Forelimb muscle (tissue), 1 donor: ENCODE measurements at regions not wholly inside any gene's neighbourhood (a gene's known extent, or its start where the extent isn't known, plus 50 kb on each side); places are given as distances from the start of the nearest gene placed in this dataset.

Experiments
- DNase-seq: peaks from one replicate; pipeline ENCODE4 v3.0.0-alpha.2; 2013; ENCODE audit warnings: low read depth

GRCh38 chr7:35581605-35582210 lies 113.2 kb downstream of the HERPUD2 start:
- DNase-seq, result no peak

- DNase-seq, result no peak
Measured at GRCh38 chr7:35576031-35576573, 118.8 kb downstream of the HERPUD2 start.

- DNase-seq, result no peak
Measured at GRCh38 chr7:35571611-35572240, 123.2 kb downstream of the HERPUD2 start.

- DNase-seq, result no peak
Measured at GRCh38 chr7:35570937-35571336, 124.0 kb downstream of the HERPUD2 start.

GRCh38 chr7:35565927-35566326 lies 129.0 kb downstream of the HERPUD2 start:
- DNase-seq, result no peak

- DNase-seq, result no peak
Measured at GRCh38 chr7:35558841-35559240, 136.1 kb downstream of the HERPUD2 start.

- no peak for DNase-seq
Measured at GRCh38 chr7:35556515-35557471, 138.1 kb downstream of the HERPUD2 start.

GRCh38 chr7:35555934-35556333 lies 139.0 kb downstream of the HERPUD2 start:
- DNase-seq, result no peak

- no peak for DNase-seq
Measured at GRCh38 chr7:35555386-35555785, 139.5 kb downstream of the HERPUD2 start.

- no peak for DNase-seq
Measured at GRCh38 chr7:35553519-35553918, 141.4 kb downstream of the HERPUD2 start.

GRCh38 chr7:35552691-35553090 lies 142.2 kb downstream of the HERPUD2 start:
- DNase-seq, result no peak

- no peak for DNase-seq
Measured at GRCh38 chr7:35551321-35552081, 143.4 kb downstream of the HERPUD2 start.

- no peak for DNase-seq
Measured at GRCh38 chr7:35550831-35551230, 144.1 kb downstream of the HERPUD2 start.

- no peak for DNase-seq
Measured at GRCh38 chr7:35549781-35550180, 145.2 kb downstream of the HERPUD2 start.

GRCh38 chr7:35548291-35548690 lies 146.6 kb downstream of the HERPUD2 start:
- DNase-seq, result no peak

- no peak for DNase-seq
Measured at GRCh38 chr7:35546691-35547429, 148.1 kb downstream of the HERPUD2 start.

- no peak for DNase-seq
Measured at GRCh38 chr7:35545831-35546230, 149.1 kb downstream of the HERPUD2 start.

- DNase-seq, result no peak
Measured at GRCh38 chr7:35544028-35544742, 150.8 kb downstream of the HERPUD2 start.

GRCh38 chr7:35537067-35538023 lies 157.6 kb downstream of the HERPUD2 start:
- DNase-seq, result no peak
